NCI-H510A (cell line): ENCODE measurements at regions not wholly inside any gene's neighbourhood (a gene's known extent, or its start where the extent isn't known, plus 50 kb on each side); places are given as distances from the start of the nearest gene placed in this dataset.
"Not testable (repeated sequence)": the region's sequence is repeated elsewhere in the genome, so short reads cannot be mapped to it uniquely, and the experiment has no call there.

Experiments
- DNase-seq: peaks from one replicate; lab custom pipeline; 2025; lab: John Stamatoyannopoulos, UW

DNA sequence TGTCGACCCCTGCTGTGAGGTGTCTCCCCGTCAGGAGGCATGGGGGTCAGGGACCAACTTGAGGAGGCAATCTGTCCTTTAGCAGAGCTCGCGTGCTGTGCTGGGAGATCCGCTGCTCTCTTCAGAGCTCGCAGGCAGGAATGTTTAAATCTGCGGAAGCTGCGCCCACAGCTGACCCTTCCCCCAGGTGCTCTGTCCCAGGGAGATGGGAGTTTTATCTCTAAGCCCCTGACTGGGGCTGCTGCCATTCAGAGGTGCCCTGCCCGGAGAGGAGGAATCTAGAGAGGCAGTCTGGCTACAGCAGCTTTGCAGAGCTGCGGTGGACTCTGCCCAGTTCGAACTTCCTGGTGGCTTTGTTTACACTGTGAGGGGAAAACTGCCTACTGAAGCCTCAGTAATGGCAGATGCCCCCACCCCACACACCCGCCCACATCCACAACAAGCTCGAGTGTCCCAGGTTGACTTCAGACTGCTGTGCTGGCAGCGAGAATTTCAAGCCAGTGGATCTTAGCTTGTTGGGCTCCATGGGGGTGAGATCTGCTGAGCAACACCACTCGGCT, 133.1 kb downstream of the CENPC start:
- not testable (repeated sequence) for DNase-seq

DNA sequence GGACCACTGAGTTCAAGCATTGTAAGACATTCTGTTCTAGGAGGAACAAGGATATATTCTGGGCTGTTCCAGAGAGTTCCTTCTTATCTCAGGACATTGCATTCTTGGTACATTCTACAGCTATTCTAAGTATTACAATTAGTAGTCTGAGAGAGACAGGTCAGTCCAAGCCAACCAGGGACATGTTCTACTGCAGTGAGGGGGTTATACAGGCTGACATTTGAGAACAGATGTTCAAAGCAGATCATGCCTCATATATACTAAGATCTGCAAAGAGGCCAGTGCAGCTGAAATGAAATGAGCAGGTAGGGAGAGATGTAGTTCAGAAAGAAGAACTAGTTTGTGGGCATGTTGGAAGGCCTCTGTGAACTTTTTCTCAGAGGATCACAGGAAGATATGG, 142.0 kb downstream of the CENPC start:
- no peak for DNase-seq

DNA sequence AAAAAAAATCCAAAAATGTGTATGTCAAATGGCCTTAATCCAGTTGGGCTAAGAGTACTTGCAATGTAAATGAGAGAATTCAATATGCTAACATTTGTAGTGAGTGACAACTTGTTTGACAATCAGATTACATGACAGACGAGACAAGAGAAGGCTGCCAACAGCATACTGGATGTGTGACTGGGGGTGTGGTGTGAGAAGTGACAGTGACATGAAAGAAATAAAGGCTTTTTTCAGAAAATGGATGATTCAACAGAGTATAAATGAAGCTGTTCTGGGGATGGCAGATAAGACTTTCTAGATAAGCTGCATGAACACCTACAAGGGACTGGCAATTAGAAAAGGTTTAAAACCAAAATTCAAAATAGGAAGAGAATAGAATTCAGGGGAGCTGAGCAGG, 143.4 kb downstream of the CENPC start:
- no peak for DNase-seq

DNA sequence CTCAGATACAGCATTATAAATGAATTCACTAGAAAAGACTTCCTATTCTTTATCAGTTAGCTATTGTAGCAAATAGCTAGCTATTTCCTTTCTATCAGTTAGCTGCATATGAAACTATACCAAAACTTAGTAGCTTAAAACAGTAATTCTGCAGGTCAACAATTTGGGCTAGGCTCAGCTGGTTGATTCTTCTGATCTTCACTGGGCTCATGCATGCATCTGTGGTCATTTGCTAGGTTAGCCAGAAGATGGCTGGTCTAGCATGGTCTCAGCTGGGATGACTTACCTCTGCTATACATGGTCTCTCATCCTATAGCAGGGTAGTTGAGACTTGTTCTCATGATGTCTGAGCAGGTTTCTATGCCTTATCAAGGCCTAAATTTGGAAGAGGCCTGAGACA, 147.4 kb downstream of the CENPC start:
- DNase-seq = no peak

DNA sequence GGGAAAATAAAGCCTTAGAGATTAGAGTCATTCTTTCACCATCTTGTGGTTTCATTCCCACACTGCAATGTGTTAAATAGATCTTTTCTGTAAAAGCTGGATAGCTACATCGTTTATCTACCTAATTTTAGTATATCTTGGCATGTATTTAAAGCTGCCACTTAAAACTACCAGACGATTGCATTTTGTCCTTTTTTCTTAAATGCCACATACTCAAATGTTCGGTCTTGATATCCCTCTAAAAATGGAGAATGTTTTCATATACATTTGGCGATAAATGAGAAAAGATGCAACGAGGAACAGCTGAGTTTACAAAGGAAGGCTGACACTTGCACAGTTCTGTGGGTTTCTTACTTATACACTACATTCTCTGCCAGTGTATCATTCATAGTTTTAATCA, 148.3 kb downstream of the CENPC start:
- DNase-seq = no peak

DNA sequence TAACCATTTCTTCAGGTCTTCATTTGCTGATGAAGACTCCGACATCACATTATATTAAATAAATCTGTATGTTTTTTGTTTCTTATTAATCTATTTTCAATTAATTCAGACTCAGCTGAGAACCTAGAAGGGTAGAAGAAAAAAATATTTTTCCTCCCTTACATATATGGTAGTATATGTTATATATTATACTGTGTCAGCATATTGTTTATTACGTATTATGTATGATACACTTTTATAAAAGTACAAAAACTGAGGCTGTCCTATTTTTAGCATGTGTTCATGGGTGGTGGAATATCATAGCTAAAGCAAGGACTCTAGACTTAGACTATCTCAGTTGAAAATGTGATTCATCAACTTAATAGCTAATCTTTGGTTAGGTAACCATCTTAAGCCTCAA, 149.3 kb downstream of the CENPC start:
- no peak for DNase-seq

DNA sequence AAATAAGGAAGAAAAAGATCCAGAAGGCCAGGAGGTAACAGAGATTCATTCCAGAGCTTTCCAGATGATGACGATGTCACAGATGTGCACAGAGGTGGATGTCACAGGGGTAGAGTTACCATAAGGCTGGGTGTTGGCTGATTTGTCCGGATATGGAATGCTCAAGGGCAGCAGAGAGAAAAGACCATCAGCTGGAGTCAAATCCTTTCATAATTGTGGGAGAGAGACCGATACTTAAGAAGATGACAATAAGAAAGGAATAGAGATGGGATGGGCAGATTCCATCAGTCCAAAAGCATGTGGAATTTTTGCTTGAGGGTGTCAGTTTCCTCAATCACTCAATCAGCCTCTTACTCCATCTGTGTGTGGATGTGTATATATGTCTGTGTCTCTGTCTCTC, 150.4 kb downstream of the CENPC start:
- no peak for DNase-seq

DNA sequence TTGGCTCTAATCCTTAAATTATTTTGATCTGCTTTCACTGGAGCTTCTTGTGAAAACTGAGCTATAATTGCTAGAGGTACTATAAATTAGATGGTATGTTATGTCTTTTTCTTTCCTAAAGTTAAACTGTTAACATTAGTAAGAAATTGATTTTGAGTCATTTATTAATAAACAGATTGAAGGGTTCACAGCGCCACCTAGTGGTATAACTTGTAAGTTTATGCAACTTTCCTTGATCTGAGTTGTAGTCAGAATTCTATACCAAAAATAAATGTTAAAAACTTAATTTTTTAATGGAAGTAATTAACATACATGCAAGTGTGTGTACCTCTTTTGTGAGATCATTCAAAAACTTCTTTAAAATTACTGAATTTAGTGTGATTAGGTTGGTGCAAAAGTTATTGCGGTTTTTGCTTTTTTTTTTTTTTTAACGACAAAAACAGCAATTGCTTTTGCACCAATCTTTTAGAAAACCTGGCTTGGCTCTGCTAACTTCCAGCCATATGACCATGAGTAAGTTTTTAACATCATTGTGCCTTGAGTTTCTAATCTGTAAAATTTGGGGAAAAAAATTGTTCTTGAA, 151.5 kb downstream of the CENPC start:
- peak; percentile 3 for DNase-seq

DNA sequence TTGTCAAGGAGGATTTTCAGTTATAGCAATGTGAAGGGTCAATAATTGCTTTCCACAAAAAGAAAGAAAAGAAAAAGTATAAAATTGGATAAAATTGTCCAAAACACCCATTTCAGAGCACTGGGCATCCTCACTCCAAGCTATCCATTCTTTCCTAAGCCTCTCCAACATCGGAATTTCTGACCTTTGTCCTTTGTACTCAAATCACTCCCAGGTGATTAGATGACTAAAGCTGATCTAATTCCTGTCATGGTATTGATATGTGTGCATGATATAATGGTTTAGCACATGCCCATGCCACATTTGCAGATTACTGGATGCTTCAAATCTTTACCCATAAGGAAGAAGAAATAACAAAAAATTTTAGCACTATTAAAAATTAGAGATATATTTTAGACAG, 152.3 kb downstream of the CENPC start:
- DNase-seq = no peak

DNA sequence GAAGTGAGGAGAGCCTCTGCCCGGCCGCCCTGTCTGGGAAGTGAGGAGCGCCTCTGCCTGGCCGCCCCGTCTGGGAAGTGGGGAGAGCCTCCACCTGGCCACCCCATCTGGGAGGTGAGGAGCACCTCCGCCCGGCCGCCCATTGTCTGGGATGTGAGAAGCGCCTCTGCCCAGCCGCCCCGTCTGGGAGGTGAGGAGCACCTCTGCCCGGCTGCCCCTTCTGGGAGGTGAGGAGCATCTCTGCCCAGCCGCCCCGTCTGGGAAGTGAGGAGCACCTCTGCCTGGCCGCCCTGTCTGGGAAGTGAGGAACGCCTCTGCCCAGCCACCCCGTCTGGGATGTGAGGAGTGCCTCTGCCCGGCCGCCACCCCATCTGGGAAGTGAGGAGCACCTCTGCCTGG, 163.9 kb downstream of the CENPC start:
- DNase-seq = not testable (repeated sequence)

DNA sequence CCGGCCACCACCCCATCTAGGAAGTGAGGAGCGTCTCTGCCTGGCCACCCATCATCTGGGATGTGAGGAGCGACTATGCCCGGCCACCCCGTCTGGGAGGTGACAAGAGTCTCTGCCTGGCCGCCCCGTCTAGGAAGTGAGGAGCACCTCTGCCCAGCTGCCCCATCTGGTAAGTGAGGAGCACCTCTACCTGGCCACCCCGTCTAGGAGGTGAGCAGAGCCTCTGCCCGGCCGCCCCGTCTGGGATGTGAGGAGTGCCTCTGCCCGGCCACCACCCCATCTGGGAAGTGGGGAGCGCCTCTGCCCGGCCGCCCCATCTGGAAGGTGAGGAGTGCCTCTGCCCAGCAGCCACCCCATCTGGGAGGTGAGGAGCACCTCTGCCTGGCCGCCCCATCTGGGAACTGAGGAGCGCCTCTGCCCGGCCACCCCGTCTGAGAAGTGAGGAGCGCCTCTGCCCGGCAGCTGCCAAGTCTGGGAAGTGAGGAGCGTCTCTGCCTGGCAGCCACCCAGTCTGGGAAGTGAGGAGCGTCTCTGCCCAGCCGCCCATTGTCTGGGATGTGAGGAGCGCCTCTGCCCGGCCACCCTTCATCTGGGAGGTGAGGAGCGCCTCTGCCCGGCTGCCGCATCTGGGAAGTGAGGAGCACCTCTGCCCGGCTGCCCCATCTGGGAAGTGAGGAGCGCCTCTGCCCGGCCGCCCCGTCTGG, 164.4 kb downstream of the CENPC start:
- DNase-seq = not testable (repeated sequence)

DNA sequence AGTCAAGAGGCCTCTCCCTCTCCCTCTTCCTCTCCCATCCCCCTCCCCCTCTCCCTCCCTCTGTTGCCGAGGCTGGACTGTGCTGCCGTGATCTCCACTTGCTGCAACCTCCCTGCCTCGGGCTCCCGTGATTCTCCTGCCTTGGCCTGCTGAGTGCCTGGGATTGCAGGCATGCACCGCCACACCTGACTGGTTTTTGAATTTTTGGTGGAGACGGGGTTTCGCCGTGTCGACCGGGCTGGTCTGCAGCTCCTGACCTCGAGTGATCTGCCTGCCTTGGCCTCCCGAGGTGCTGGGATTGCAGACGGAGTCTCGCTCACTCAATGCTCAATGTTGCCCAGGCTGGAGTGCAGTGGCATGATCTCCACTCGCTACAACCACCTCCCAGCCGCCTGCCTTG, 165.1 kb downstream of the CENPC start:
- DNase-seq = no peak

DNA sequence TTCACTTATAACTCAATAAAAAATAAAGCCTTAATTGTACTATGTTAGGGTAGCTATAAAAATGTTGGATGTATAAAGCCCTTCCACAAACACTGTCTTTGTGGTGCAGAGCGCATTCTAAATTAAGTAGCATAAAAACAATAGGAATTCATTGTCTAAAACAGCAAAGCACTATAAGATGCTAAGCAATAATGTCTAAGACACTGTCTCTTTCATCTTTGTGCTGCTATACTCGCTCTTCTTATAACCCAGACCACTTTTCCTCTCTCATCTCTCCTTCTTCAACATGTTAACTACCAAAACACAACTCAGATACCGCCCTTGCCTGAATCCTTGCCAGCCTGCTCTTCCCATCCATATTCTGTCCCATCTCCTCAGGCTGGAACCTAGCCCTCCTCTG, 170.0 kb downstream of the CENPC start:
- DNase-seq = no peak

DNA sequence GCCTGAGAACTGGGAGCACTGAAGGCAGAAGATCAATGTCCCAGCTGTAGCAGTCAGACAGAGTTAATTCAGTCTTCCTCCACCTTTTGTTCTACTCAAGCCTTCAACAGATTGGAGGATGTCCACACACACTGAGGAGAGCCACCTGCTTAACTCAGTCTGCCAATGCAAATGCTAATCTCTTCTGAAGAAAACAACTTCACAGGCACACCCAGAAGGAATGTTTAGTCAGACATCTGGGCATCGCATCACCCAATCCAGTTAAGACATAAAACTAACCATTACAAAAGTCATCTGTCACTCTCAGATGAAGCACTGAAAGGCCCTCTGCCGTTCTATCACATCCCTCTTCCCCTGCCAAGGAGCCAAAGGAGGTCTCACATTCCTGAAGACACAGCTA, 173.7 kb downstream of the CENPC start:
- DNase-seq = no peak

DNA sequence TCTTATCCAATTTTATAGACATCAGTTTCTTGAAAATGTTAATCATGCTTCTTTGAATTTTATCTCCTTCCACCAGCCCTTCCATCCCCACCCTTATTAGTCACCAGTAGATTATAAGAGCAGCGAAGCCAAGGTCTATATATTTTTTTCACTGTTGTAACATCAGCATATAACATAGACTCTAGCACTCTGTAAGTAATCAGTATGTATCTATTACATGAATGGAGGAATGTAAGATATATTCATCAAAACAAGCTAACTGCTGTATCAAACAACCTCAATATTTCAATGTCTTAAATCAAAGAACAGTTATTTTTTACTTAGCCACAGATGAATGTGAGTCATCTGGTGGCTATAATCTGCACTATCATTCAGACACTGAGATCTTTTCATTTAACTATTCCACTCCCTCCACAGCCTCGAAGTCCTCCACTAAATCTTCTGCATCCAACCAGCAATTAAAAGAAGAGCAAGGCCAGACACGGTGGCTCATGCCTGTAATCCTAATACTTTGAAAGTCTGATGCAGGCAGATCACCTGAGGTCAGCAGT, 178.9 kb downstream of the CENPC start:
- DNase-seq = no peak

DNA sequence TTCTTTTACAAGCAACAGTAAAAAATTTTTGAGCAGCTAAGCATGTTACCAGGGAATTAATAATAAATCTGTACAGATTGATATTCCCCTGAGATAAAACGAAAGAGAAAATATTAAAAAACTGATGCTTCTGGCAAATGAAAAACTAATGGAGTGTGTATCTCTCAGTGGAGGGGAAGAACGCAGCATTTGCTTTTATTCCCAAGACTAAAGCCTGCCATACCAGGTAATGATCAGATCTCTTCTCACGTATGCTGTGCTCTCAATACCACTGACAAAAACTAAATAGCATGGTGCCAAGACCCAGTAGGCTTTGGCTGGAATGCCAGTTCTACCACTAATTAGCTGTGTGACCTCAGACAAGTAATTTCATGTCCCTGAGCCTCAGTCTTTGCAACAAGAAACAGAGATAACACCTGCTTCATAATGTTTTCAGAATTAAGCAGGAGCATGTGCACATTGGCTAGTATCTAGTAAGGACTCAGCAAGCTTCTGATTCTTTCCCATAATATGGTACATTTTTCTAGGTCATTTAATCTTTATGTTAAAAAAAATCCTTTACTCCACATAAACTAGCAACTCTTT, 179.6 kb downstream of the CENPC start:
- no peak for DNase-seq

DNA sequence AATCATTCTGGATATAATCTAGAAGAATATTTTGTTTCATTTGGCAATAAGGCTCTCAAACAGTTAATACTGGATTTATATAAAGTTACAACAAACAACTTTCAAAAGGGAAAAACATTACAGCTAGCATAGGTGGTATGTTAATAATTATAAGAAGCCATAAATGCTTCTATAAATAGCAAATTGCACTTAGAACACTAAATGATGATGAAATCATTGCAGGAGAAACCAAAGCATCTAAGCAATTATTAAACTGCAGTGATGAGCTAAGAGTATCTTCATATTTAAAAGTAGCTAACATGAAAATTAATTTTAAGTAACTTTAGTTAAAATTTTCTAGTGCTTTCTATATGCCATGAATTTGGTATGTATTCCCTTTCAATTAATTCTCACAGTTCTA, 189.5 kb downstream of the CENPC start:
- no peak for DNase-seq

DNA sequence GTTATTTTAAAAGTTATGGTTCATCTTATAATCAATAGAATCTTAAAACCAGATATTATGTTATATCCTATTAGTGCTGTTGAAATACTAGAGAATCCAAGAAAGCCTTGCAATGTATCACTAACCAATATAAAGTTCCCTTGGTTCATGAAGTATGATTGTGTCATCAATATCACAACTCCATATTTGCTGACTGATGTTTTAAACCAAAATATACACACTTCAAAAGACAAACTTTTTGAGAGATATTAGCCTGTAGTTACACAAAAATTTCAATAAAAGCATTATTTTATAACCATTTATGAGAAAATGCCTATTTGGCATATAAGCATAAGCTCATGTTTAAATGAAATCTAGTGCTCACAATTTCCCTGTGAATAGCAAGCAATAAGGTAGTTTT, 198.6 kb downstream of the CENPC start:
- no peak for DNase-seq

DNA sequence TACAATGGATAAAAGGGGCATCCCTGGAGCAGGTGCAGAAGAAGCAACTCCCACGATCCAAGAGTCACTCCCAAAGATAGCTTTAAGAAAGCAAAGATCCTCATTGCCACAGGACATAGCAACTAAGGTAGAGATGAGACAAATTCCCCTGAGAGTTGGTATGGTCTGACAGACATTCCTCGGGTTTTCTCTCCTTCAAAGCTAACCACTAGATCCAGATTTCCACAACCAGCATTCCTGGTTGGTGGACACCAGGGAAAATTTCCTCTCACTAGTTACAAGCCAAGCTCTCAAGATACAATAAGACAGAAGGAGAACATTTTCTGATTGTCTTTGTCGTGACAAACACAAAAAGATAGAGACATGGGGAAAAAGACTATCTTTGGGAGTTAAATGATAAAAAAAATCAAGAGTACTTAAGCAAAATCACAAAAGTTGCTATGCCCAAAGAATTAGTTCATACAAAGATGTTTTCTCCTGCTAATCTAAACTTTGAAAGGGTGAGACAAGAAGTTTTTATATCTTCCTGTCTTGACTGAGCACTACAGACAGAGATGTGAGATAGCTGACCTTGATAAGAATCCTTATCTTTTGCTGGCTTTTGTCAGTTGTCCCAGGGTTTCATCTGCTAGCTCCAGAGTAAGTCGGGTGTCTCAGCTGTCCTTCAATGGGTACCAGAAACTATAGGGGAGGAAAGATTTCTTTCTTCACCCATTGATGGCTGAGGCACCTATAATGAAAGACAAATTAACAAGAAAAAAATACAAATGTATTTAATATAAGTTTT, 200.5 kb downstream of the CENPC start:
- DNase-seq = no peak

DNA sequence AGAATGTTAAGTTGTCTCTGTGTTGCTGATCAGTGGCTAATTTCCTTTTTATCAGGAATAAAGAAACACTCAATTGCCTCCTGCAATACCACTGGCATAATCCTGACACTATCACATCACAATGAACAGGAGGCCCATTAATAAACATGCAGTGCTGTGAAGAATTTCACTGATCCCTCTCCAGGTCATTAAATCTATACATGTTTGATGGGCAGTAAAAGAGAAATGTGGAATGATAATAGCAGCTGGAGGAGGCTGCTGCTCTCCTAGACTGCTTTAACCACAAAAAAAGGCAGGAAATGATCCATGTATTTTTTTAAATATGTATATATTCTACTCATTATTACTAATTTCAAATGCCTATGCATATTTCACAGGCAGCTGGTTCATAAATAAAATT, 202.1 kb downstream of the CENPC start:
- no peak for DNase-seq

DNA sequence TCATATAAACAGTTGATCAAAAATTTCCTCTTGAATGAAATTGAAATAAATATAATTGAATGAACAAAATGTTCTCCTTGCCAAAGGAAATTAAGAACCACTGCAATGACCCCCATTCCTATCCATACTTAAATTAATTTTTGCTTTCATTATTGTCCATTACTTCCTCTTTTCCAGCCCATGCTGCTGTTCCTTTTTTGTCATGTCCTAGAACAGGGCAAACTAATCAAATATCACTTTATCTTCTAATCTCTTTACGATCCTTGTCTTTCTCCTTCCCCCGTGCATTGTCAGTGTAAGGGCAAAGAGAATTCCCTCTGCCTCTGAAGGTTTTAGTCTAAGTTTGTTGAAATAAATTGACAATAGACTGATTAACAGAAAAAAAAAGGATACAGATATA, 203.0 kb downstream of the CENPC start:
- DNase-seq = no peak

DNA sequence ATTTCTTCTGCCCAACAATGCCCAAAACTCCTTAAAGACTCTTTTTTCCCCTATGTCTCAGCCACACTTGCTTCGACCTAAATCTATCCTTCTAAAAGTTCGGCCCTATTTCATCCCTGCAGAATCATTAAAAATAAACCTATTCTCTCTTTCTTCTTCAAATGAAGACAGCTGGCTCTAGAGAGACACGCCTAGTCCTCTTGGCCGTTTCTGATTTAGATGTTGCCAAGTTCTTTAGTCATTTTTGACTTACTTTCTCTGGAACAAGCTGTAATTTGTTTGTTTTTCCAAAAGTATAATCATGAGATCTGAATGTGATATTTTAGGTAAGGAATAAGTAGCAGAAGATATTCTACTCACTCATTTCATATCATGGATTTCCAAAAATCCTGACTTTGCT, 211.6 kb downstream of the CENPC start:
- DNase-seq = no peak
